ENCODE measurements at regions not wholly inside any gene's neighbourhood (a gene's known extent, or its start where the extent isn't known, plus 50 kb on each side); places are given as distances from the start of the nearest gene placed in this dataset.

- Mint-ChIP-seq H3K4me1 (ENCODE audit: low read depth, unreplicated experiment) (peaks cover 7% of the 10 kb centered on the region), H3K9me3 (ENCODE audit: unreplicated experiment) (peaks cover 10% of the 10 kb centered on the region)
- CTCF ChIA-PET: no interaction called here
Observed at GRCh38 chr7:79683185-79683890, 229.9 kb upstream of the MAGI2 start.

DNA sequence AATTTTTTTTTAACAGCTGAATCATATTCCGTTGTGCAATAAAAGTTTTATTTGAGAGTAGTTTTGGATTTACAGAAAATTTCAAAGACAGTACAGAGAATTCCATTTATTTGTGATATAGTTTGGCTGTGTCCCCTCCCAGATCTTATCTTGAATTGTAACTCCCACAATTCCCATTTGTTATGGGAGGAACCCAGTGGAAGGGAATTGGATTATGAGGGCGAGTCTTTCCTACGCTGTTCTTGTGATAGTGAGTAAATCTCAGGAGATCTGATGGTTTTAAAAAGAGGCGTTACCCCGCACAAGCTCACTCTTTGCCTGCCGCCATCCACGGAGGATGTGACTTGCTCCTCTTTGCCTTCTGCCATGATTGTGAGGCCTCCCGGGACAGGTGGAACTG lies 228.0 kb upstream of the MAGI2 start:
- H3K27ac Mint-ChIP-seq (ENCODE audit: unreplicated experiment): no peak overlapping the region
- H3K27me3 Mint-ChIP-seq (ENCODE audit: insufficient read depth, unreplicated experiment): no peaks in the 10 kb centered on the region
- no peak for TF ChIP-seq CTCF (IDR thresholded peaks at IDR 0.05; ENCODE audit: insufficient read depth in 1 of 2, low read depth in 1 of 2, low read length in 1 of 2, severe bottlenecking in 1 of 2, unreplicated experiment in 1 of 2)
- intact Hi-C loops (cut with micrococcal nuclease; ENCODE audit: unreplicated experiment): no loop called here
- peaks cover 10% of the 10 kb centered on the region for H3K9me3 Mint-ChIP-seq (ENCODE audit: unreplicated experiment)
- Histone ChIP-seq H3K36me3 (ENCODE audit: control insufficient read depth, insufficient read depth, low read length) (no peaks in the 10 kb centered on the region), H3K4me3 (ENCODE audit: low read depth, low read length) (no peak overlapping the region), H3K27me3 (replicated peaks; ENCODE audit: control insufficient read depth, insufficient read depth, low read length) (no peaks in the 10 kb centered on the region), H3K9me3 (no peaks in the 10 kb centered on the region; the same call in 1 of the 2 replicates), H3K4me1 (peaks cover 4% of the 10 kb centered on the region; the same call in 1 of the 2 replicates)
- H3K36me3 Mint-ChIP-seq (ENCODE audit: insufficient read depth, unreplicated experiment): no peaks in the 10 kb centered on the region
- ChIA-PET CTCF (no interaction called here), POLR2A (no interaction called here)
- no peak for DNase-seq
- H3K4me3 Mint-ChIP-seq (ENCODE audit: unreplicated experiment): no peak overlapping the region
- no TSS peak for BruUV-seq (replicated peaks)
- H3K4me1 Mint-ChIP-seq (ENCODE audit: low read depth, unreplicated experiment): peaks cover 7% of the 10 kb centered on the region

More at GRCh38 chr7:79683185-79683890, 229.9 kb upstream of the MAGI2 start:
- no peak for TF ChIP-seq CTCF (IDR thresholded peaks at IDR 0.05; ENCODE audit: insufficient read depth in 1 of 2, low read depth in 1 of 2, low read length in 1 of 2, severe bottlenecking in 1 of 2, unreplicated experiment in 1 of 2)
- Mint-ChIP-seq H3K36me3 (ENCODE audit: insufficient read depth, unreplicated experiment) (no peaks in the 10 kb centered on the region), H3K27ac (ENCODE audit: unreplicated experiment) (no peak overlapping the region), H3K27me3 (ENCODE audit: insufficient read depth, unreplicated experiment) (no peaks in the 10 kb centered on the region), H3K4me3 (ENCODE audit: unreplicated experiment) (no peak overlapping the region)
- no peak for DNase-seq
- no peaks in the 10 kb centered on the region for H3K9me3 ChIP-seq
- intact Hi-C loops (cut with micrococcal nuclease; ENCODE audit: unreplicated experiment): no loop called here
- no peaks in the 10 kb centered on the region for H3K36me3 ChIP-seq (ENCODE audit: control insufficient read depth, insufficient read depth, low read length)
- H3K4me1 ChIP-seq: no peaks in the 10 kb centered on the region; the same call in 1 of the 2 replicates
- POLR2A ChIA-PET: no interaction called here
- no peaks in the 10 kb centered on the region for H3K27me3 ChIP-seq (replicated peaks; ENCODE audit: control insufficient read depth, insufficient read depth, low read length)
- no peak overlapping the region for H3K4me3 ChIP-seq (ENCODE audit: low read depth, low read length)
- BruUV-seq (replicated peaks): no TSS peak

DNA sequence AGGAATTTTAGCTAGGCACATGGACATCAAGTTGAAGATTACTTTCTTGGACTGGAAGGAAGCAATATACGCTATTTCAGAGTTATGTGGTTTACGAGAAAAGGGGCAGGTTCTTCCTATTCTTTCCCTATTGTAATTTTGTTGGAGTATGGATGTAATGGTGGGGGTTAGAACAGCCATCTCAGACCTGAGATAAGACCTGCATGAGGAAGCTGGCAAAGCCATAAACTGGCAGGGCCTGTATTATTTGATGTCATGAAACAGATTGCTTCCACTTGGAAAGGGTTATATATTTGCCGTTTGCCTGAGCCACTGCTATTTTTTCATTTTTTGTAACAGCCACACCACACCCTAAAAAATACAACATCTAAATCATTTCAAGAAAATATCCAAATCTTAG lies 220.5 kb upstream of the MAGI2 start:
- no peaks in the 10 kb centered on the region for H3K27me3 Mint-ChIP-seq (ENCODE audit: insufficient read depth, unreplicated experiment)
- no peak for TF ChIP-seq CTCF (IDR thresholded peaks at IDR 0.05; ENCODE audit: insufficient read depth in 1 of 2, low read depth in 1 of 2, low read length in 1 of 2, severe bottlenecking in 1 of 2, unreplicated experiment in 1 of 2)
- no peaks in the 10 kb centered on the region for H3K36me3 Mint-ChIP-seq (ENCODE audit: insufficient read depth, unreplicated experiment)
- H3K4me3 Mint-ChIP-seq (ENCODE audit: unreplicated experiment): no peak overlapping the region
- no peaks in the 10 kb centered on the region for H3K27me3 ChIP-seq (replicated peaks; ENCODE audit: control insufficient read depth, insufficient read depth, low read length)
- intact Hi-C loops (cut with micrococcal nuclease; ENCODE audit: unreplicated experiment): no loop called here
- no peaks in the 10 kb centered on the region; the same call in 1 of the 2 replicates for H3K9me3 ChIP-seq
- H3K36me3 ChIP-seq (ENCODE audit: control insufficient read depth, insufficient read depth, low read length): no peaks in the 10 kb centered on the region
- peaks cover 10% of the 10 kb centered on the region; the same call in 1 of the 2 replicates for H3K4me1 ChIP-seq
- no peak overlapping the region for H3K4me3 ChIP-seq (ENCODE audit: low read depth, low read length)
- DNase-seq: no peak
- peaks cover 12% of the 10 kb centered on the region for H3K9me3 Mint-ChIP-seq (ENCODE audit: unreplicated experiment)
- CTCF ChIA-PET: no interaction called here
- no peak overlapping the region for H3K27ac Mint-ChIP-seq (ENCODE audit: unreplicated experiment)
- POLR2A ChIA-PET: no interaction called here
- peaks cover 8% of the 10 kb centered on the region for H3K4me1 Mint-ChIP-seq (ENCODE audit: low read depth, unreplicated experiment)
- no TSS peak for BruUV-seq (replicated peaks)
